ENCODE measurements at regions not wholly inside any gene's neighbourhood (a gene's known extent, or its start where the extent isn't known, plus 50 kb on each side); places are given as distances from the start of the nearest gene placed in this dataset.

- DNase-seq (ENCODE audit: low spot score), result no peak
- no peak for TF ChIP-seq CTCF (IDR thresholded peaks at IDR 0.05)
- Histone ChIP-seq H3K4me1 (no peaks in the 10 kb centered on the region), H3K9me3 (no peaks in the 10 kb centered on the region), H3K36me3 (no peaks in the 10 kb centered on the region), H3K27ac (no peak overlapping the region), H3K4me3 (no peak overlapping the region), H3K27me3 (no peaks in the 10 kb centered on the region)
Measured at GRCh38 chr5:6202149-6202967, 176.0 kb downstream of the MED10 start.

GRCh38 chr5:6201631-6202030 lies 176.7 kb downstream of the MED10 start:
- H3K4me3 ChIP-seq, result no peak overlapping the region
- no peaks in the 10 kb centered on the region for H3K9me3 ChIP-seq
- H3K36me3 ChIP-seq, result no peaks in the 10 kb centered on the region
- H3K27ac ChIP-seq, result no peak overlapping the region
- no peaks in the 10 kb centered on the region for H3K27me3 ChIP-seq
- DNase-seq (ENCODE audit: low spot score), result no peak
- no peak for TF ChIP-seq CTCF (IDR thresholded peaks at IDR 0.05)
- H3K4me1 ChIP-seq, result no peaks in the 10 kb centered on the region

GRCh38 chr5:6198531-6198930 lies 179.8 kb downstream of the MED10 start:
- DNase-seq (ENCODE audit: low spot score), result no peak
- H3K4me3 ChIP-seq, result no peak overlapping the region
- H3K27ac ChIP-seq, result no peak overlapping the region
- no peaks in the 10 kb centered on the region for H3K36me3 ChIP-seq
- H3K27me3 ChIP-seq, result no peaks in the 10 kb centered on the region
- H3K4me1 ChIP-seq, result no peaks in the 10 kb centered on the region
- TF ChIP-seq CTCF (IDR thresholded peaks at IDR 0.05), result no peak
- no peaks in the 10 kb centered on the region for H3K9me3 ChIP-seq

- no peak overlapping the region for H3K27ac ChIP-seq
- H3K4me1 ChIP-seq, result no peaks in the 10 kb centered on the region
- TF ChIP-seq CTCF (IDR thresholded peaks at IDR 0.05), result no peak
- H3K4me3 ChIP-seq, result no peak overlapping the region
- H3K36me3 ChIP-seq, result no peaks in the 10 kb centered on the region
- no peak for DNase-seq (ENCODE audit: low spot score)
- H3K27me3 ChIP-seq, result no peaks in the 10 kb centered on the region
- no peaks in the 10 kb centered on the region for H3K9me3 ChIP-seq
Measured at GRCh38 chr5:6197427-6197826, 180.9 kb downstream of the MED10 start.

- H3K4me1 ChIP-seq, result no peaks in the 10 kb centered on the region
- H3K9me3 ChIP-seq, result no peaks in the 10 kb centered on the region
- no peak for DNase-seq (ENCODE audit: low spot score)
- no peaks in the 10 kb centered on the region for H3K27me3 ChIP-seq
- no peaks in the 10 kb centered on the region for H3K36me3 ChIP-seq
- no peak overlapping the region for H3K4me3 ChIP-seq
- no peak overlapping the region for H3K27ac ChIP-seq
- no peak for TF ChIP-seq CTCF (IDR thresholded peaks at IDR 0.05)
Measured at GRCh38 chr5:6195711-6196358, 182.5 kb downstream of the MED10 start.

Data from right atrium auricular region (tissue), 2 donors.